Activated gamma-delta T cell treated with anti-CD3 and anti-CD28 coated beads, Interleukin-2, amount 50 U/mL, for 16 hours (primary cell): ENCODE measurements at regions not wholly inside any gene's neighbourhood (a gene's known extent, or its start where the extent isn't known, plus 50 kb on each side); places are given as distances from the start of the nearest gene placed in this dataset.
"Not testable (repeated sequence)": the region's sequence is repeated elsewhere in the genome, so short reads cannot be mapped to it uniquely, and the experiment has no call there.

Experiments
- DNase-seq: peaks from one replicate; pipeline ENCODE4 v3.0.0-alpha.2; 2020; ENCODE audit warnings: low read depth

DNA sequence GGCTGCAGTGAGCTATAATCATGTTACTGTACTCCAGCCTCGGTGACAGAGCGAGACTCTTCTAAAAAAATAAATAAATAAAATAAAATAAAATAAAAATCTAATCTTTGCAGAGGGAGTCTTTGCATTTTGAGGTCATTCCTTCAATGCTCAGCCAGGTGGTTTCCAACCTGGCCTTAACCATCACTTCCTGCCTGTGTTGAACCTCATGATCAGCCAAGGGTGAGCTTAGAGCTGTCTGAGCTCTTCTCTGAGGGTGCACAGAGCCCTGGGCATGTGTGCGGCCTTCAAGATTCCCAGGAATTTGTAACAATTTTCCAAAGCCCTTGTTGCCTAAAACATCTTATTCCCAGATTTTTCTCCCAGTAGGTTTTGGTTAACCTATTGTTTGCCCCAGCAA lies 94.3 kb downstream of the KCNJ12 start:
- DNase-seq: not testable (repeated sequence)

DNA sequence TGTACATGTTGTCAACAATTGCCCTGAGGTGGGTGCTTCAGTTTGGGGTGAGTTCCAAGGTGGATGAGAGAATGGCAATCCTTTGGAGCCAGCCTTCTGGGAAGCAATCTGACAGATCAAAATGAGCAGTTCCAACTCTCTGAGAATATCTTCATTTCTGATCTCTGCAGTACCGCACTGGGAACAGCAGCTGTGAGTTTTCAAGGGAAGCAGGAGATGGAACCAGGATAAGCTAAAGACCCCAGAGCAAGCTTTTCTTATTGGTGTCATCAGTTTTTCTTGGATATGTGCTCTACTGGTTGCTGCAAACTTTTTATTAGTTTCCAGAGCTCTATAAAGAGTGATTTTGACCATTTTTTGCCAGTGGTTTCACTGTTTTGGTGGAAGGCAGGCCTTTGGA lies 94.7 kb downstream of the KCNJ12 start:
- no peak for DNase-seq

DNA sequence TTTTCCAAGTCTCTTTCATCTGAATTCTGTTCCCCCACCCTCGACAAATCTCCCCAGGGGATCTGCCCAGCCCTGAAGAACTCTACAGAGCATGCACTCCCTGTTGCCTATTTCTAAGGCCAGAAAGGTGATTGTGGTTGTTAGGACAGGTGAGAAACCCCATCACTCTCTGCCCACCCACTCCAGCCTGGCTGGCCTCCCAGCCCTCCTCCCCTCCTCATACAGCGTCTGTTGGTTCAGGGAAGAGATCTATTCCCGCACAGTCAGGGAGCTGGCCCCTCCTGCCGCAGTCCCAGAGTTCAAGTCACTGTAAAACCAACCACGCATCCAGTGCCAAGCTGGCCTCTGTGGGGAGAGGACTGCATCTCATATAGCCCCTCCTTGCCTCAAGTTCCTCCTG lies 98.7 kb downstream of the KCNJ12 start:
- no peak for DNase-seq

DNA sequence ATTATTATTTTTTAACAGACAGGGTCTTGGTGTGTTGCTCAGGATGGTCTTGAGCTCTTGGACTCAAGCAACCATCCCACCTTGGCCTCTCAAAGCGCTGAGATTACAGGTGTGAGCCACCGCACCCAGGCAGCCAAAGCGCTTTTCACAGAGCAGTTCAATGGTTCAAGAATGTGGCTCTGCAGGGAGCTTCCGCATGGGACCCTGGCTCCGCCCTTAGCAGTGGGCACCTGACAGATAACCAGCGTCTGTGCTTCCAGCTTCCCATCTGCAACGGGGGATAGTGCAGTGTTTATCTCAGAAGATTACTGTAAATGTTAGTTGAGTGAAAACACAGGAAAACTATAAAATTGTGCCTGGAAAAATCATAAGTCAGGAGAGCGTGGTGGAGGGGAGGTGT lies 99.4 kb downstream of the KCNJ12 start:
- DNase-seq: no peak

DNA sequence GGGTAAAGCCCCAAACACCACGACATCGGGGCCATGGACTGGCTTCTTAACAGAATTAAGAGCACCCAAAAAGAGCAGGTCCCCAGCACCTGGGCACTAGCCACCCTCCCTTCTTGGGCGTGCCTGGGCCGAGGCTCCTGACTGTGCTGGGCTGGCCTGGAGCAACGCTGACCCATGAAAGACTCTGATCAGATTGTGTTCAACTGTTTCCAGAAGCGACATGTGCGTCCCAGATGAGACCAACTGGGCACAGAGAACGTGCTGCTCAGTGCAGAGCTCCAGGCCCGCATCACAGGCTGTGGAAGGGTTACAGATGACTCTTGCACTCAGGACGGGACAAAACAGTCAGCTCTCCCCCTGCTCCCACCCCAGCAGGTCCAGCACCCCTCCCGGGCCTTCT lies 100.7 kb downstream of the KCNJ12 start:
- DNase-seq: no peak

DNA sequence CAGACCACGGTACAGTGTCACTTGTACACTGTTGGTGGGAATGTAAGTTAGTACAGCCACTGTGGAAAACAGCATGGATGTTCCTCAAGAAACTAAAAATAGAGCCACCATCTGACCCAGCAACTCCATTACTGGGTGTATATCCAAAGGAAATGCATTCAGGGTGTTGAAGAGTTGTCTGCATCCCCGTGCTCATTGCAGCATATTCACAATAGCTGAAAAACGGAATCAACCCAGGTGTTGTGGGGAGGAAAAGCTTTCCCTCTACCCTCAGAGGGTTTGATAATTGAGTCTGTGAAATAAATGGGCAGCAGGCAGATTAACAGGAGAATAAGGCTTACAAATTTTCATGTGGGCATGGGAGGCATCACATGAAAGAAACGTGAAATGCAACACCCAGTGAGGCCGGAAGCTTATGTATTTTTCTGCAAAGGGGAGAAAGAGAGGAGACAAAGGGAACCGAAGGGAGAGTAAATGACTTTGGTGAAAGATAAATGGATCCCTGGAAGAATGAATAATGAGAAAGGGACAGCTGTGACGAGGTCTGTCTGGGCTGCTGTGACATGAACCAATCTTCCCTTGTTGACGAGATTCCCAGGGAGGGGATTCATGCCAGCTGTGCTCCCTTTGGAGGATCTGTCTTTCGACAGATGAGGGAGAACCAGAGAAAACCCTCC lies 106.2 kb downstream of the KCNJ12 start:
- DNase-seq: no peak

DNA sequence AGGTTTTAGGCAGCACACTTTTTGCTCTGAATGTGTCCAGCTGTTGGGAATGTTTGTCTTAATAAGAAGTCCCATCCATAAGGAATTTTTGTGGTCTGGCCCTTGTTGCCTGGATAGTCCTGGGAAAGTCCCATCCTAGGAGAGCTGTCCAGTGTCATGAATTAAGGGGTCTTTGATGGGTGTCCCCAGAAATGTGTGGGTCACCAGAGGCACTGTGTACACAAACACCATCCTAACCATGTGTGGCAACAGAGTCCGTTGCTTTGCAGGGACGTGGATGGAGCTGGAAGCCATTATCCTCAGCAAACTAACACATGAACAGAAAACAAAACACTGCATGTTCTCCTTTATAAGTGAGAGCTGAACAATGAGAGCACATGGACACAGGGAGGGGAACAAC lies 111.9 kb downstream of the KCNJ12 start:
- not testable (repeated sequence) for DNase-seq

DNA sequence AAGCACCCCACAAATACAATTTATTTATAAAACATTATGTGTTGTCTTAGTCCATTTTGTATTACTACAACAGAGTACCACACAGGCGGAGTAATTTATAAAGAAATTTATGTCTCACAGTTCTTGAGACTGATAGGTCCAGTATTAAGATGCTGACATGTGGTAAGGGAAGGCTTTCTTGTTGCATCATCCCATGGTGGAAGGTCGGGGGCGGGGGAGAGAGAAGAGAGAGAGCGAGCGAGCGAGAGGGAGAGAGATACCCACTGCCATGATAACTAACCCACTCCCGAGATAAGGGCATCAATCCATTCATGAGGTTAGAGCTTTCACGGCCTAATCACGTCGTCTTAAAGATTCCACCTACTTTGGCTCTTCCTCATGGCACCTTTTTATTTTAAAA lies 117.8 kb downstream of the KCNJ12 start:
- DNase-seq: no peak

DNA sequence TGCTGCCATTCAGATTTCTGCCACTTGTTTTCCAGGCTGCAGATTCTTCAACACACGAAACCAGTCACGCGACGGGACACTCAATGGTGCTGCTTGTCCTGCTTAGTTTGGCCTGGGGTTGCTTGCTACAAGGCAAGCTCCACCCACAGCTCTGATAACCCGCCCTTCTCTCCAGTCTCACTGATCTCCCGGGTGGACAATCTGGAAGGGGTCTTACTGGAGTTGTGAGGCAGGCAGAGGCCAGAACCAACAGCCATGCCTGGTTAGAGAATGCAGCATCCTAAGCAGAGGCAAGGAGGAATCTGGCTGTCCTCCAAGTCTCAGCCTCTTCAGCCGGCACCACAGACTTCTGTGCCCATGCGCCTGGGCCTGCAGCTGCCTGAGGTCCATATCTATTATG lies 119.1 kb downstream of the KCNJ12 start:
- no peak for DNase-seq

DNA sequence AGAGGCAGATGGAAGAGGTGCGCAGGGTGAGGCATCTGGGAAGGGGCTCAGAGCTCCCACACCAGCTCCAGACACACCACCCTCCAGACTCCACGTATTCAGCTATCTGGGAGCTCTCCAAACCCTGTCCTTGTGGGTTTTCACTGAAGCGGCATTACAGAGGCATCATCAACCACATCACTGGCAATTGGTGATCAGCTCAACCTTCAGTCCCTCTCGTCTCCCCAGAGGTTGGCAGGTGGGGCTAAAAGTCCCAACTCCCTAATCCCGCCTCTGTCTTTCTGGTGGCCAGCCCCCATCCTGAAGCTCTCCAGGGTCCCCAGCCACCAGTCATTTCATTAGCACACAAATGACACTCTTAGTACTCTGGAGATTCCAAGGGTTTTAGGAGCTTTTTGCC lies 123.9 kb downstream of the KCNJ12 start:
- no peak for DNase-seq

DNA sequence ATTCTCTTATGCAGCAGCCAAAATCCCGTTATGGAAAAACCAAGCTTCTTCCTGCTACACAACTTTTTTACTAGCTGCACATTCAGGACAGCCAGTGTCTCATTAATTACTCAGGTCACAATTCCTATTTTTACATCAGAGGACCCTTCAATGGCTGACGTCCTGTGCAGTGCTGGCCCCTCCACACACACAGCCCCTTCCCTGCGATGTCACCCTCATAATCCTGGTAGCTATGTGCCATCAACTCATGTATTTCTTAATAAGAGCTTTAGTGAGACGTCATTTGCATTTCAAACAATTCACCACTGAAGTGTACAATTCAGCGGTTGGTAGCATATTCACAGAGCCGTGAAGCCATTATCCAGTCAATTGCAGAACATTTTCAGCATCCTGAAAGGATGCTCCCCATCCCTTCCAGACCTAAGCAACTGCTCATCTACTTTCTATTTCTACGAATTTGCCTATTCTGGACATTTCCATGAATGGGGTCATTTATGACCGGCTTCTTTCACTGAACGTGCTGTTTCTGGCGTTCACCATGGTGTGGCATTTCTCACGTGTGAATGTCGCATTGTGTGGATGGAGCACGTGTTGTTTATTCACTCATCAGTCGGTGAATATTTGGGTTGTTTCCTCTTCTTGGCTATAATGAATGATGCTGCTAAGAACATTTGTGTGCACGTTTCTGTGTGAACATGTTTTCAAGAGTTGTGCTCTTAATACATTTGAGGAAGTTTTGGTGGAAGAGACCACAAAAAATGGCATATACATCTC lies 126.0 kb downstream of the KCNJ12 start:
- DNase-seq: not testable (repeated sequence)

DNA sequence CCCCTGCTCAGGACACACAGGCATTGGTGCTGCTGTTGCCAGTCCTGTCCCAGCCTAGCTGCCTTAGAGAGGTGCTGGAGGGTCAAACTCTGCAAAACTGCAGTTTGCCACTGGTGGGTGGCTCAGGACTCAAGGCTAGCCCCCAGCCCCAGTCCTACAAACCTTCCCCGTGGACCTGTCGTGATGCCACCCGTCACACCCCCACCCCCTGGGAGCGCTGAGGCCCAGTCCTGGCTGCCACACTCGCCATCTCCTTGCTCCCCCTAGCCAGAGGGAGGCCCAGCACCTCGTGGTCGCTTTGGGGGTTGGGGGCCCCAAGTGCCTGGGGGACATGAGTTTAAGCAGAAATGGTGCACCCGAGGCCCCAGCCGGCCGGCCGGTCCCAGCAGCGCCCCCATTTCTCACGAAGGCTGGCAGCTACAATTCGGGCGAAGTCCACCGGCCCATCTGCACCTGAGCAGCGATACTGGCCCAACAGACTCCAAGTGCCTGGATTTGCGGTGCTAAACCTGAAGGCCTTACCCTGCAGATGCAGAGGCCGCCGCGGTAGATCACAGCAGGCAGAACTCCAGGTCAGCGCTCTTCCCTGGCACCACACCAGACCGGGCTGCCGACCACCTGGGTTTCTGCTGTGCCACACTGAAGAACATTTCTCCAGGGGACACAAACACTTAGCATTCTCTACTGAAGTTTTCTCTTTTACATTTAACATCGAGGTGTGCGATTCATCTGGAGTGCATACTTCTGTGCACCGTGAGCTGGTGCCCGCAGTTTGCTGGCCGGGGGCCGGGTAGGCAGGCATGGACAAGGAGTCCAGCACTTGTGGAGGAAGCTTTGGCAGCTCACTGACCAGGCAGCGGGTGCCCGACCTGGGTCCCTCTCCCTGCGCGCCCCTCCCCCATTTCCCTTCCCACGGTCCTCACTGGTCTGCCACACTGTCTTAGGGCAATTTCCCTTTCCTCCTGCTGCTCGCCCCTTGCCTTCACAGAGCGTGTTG lies 130.0 kb downstream of the KCNJ12 start:
- DNase-seq: no peak

DNA sequence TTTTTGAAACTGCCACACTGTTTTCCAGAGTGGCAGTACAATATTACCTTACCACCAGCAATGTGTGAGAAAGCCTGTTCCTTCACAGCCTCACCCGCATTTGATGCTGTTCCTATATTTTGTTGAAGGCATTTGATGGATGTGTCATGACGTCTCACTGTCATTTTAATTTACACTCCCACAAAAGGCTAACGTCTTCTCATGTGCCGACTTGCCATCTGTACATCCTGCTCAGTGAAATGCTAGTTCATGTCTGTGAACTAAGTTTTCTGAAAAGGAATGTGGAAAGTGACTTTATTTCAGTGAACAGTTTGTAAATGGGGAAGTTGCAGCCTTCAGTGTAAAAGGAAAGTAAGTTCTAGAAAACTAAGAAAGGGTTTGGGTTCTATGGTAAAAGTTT lies 131.6 kb downstream of the KCNJ12 start:
- not testable (repeated sequence) for DNase-seq

DNA sequence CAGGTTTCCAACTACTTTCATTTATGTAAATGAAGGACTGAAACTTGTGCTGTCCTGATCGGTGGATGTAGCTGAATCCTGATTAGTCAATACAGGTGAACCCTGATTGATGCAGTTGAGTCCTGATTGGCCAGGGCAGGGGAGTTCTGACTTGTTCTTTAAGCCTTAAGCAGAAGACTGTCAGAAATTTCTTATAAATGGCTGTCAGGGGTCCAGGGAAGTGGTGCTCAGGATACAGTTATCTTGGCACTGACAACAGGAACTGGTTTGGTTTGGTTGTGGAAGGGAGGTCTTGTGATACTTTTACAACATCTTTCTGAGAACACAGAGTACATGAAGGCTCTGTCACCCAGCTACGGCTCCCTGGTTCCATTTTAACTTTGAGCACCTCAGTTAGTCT lies 132.1 kb downstream of the KCNJ12 start:
- DNase-seq: no peak

DNA sequence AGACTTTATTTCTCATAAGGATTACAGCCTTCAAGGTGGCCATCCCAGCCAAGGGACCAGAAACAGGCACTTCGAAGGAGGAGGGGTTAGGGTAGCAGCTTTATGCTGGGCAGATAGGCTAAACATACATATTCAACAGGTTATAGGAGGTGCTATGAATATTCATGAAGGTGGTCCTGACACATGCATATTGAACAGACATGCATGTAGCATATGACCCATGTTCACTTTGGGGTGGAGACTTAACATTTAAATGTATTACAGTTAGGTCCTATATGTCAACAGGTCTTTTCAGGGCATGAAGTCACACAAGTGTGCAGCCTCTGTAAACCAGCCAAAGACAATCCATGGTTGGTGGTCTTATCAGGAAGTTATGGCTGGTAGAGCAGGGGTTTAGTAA lies 133.2 kb downstream of the KCNJ12 start:
- DNase-seq: not testable (repeated sequence)

DNA sequence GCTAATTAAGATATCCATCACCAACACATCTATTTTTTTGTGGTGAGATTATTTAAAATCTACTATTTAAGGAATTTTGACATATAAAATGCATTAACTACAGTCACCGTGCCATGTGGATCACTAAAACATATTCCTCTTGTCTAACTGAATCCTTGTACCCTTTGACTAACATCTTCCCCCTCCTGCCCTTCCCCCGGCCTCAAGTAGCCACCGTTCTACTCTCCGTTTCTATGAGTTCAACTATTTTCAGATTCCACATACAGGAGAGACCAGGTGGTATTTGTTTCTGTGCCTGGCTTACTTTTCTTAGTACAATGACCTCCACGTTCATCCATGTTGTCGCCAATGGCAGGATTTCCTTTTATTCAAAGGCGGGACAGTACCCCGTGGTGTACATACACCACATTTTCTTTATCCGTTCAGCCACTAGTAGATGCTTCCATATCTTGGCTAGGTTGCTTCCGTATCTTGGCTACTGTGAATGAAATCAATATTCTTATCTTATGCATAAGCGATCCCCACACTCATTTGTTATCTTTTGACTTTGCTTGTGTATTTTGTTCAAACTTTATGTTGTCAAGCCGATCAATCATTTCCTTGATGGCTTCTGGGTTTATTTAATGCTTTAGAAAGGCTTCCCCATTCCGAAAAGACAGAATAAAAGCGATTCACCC lies 134.7 kb downstream of the KCNJ12 start:
- DNase-seq: no peak

DNA sequence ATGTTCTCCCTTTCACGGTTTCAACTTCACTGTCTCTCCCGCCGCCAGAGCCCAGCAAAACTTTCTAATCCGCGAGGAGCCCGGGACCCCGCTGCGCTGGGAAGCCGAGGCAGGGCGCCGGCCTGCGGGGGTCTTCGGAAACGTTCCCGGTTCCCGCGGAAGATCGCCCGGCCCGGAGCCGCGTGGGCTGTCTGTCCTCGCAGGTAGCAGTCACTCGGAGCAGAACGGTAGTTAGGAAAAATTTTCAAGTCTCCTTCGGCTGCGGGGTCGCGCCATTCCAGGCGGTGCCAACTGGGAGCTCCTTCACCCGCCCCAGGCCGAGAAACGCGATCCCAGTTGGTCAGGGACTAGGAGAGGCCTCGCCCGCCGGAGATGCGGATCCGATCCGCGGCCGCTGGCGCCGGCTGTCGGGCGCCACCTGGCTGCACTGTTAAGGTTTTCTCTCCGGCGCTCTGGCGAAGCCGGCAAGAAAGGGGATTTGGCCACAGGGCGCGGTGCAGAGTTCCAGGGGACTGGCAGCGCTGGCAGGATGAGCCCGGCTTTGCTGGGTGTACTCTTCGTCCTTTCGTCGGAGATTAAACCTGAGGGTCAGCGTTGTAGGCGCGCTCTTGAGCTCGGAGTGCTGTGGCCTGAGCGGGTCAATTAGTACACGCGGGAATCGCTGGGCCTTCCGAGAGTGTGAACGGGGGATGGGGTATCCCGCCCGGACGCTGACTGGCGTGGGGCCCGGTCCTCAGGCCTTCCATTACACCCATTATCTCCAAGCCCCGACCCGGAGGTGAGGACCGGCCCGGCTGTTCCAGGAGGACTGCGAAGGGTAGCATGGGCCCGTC lies 135.4 kb downstream of the KCNJ12 start:
- peak; percentile 38 for DNase-seq

DNA sequence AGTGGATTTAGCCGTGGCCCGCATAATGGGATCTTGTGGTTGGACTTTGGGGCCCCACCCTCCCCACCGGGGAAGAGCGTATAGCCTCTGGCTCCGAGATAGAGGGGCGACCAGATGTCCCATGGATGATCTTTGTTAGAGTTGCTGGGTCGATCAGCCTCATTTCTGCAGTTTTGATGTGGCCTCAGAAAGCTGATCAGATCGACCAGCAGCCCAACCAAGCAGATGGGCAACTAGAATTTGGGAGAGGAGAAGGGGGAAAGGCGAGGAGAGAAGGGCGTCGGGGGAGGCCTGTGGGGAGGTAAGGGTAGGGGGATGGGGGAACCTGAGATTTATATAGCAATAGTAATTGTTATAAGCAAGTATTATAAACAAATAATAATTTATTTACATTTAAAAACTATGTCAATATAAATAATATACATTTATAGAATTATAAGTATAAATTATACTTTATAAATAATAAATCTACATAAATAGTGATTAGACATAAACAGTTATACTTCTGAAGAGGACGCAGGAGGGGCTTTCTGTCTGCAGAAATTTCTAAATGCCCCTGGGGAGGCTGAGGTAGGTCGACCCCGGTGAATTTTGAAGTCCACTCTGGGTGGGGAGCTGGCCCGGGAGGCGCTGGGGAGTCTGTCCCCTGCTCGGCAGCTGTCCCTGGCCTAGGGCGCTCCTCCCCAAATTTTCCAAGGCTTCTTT lies 136.3 kb downstream of the KCNJ12 start:
- no peak for DNase-seq

DNA sequence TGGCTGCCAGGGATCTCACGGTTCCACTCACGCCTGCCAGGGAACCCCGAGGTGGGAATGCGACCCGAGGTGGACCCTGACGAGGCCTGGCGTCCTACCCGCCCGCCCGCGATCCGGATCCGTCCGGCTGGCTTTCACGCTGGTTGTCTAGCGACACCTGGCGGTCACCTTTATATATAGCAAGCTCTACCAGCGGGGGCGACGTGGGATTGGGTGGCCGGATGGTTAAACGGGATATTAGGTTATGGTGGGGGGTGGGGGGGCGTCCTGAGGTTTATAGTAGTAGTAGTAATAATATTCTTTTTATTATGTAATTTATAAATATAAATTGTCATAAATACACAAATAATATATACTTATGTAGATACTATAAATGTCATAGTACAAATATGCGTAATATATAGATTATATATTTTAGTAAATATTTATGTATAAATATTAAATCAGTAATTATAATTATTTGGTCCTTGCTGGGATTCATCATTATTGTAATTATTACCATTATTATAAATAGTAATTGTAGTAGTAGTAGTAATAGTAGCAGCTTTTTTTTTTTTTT lies 136.9 kb downstream of the KCNJ12 start:
- DNase-seq: peak; percentile 65

DNA sequence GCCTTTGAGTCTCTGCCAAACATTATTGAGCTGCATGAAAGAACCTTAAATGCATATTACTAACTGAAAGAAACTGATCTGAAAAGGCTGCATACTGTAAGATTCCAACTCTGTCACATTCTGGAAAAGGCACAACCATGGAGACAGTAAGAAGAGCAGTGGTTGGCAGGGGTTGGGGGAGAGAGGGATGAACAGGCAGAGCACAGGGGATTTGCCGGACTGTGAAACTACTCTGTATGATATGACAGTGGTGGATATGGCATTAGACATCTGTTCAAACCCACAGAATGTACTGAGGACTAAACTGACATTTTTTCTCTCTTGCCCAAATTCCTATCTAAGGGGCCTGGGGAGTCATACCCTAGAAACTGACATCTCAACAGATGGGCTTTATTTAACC lies 138.4 kb downstream of the KCNJ12 start:
- not testable (repeated sequence) for DNase-seq
